Right forelimb (tissue), 1 donor: ENCODE measurements at regions not wholly inside any gene's neighbourhood (a gene's known extent, or its start where the extent isn't known, plus 50 kb on each side); places are given as distances from the start of the nearest gene placed in this dataset.

ENCODE experiments used
- DNase-seq: peaks from one replicate; pipeline ENCODE4 v3.0.0-alpha.2; 2018

DNA sequence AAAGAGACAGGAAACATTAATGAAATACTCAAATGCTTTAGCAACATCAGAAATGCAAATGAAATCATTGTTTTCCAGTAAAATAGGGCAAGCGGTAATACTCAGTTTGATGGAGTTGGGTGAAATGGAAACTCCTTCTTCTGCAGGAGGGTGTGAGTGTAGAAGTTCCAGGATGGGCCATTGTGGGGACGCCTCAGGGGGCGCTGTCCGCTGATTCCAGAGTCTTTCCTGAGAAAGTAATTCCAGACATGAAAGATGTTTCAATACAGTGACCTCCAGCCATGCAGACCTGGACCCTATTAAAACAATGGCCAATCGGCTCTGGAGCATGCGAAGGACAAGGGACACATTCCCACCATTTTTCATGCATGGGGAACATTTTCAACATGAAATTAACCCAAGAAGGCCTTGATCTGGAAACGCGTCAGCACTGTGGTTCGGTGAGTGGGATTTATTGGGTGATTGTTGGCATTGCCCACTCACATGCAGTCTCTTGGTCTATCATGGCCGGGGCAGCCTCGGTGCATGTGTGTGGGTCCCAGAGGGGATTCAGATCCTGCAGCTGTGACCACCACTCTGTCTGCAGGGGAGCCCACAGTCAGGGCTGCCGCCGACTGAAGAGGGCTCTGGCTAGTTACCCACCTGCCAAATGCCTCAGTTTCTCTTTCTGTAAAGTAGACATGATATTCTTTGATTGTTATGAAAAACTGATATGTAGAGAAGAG lies 132.6 kb upstream of the IRX4 start:
- no peak for DNase-seq

DNA sequence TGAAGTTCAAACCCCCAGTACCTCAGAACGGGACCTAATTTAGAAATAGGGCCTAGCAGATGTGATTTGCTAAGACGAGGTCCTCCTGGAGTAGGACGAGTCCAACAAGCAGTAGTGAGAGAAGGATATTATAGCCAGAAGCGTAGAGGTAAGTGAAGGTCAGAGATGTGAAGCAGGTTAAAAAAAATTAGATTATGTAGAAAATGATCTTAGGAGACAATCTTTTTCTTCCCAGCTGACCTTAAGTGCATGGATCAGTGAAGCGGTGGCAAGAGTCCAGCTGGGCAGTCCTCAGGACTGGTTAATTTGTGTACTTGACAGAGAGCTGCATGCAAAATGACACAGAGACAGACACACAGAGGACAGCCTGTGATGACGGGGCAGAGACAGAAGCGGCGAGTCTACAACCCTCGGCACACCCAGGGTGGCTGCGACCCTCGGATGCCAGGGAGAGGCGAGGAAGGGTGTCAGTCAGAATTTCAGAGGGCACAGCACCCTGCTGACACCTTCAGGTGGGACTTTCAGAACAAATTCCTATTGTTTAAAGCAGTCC lies 131.4 kb upstream of the IRX4 start:
- no peak for DNase-seq

DNA sequence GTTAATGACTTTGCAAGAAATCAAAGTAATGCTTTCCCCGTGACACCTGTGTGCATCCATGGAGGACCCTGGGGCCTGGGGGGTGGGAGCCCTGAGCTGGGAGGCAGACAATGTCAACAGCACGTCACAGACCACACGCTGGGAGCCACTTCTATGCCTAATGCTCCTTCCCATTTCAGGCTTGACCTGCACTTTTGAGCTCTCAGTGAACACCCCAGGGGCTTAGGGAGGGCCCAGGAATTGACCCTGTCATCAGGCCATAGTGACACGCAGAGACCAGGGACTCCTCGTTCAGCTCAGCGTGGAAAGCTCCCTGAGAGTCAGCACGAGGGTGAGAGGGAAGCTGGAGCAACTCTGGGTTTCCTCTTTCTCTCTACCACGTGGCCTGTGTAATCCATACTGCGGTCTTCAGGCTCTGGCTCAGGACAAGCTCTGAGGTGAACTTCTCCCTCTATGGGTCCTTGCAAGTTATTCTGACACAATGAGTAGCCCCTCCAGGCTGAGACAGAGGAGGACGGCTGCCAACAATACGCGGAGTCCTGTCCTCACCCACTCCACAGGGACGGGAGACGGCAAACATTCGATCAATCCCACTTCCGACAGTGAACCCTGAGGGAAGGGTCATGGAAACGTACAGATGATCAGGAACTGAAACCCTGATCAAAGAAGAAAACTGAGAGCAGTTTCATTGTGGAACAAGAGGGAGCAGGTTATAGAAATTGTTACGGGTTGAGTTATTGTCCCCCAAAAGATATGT lies 130.8 kb upstream of the IRX4 start:
- DNase-seq, result no peak

DNA sequence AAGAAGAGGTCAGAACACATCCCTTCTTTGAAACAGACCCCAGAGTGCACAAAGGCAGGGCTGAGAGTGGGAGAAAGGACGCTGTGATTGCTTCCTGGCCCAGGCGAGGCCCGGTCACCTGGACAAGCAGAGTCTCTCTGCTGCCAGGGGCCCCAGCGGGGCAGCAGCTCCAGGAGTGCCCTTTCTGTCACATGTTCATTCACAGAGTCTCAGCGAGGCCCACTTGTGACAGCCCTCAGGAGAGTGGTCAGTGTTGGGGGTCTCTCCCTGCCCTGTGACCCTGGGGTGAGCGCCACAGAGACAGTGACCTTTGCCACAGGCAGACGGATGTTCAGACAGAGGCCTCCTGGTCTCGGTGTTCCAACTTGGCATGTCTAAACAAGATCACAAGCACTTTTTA lies 130.2 kb upstream of the IRX4 start:
- no peak for DNase-seq

DNA sequence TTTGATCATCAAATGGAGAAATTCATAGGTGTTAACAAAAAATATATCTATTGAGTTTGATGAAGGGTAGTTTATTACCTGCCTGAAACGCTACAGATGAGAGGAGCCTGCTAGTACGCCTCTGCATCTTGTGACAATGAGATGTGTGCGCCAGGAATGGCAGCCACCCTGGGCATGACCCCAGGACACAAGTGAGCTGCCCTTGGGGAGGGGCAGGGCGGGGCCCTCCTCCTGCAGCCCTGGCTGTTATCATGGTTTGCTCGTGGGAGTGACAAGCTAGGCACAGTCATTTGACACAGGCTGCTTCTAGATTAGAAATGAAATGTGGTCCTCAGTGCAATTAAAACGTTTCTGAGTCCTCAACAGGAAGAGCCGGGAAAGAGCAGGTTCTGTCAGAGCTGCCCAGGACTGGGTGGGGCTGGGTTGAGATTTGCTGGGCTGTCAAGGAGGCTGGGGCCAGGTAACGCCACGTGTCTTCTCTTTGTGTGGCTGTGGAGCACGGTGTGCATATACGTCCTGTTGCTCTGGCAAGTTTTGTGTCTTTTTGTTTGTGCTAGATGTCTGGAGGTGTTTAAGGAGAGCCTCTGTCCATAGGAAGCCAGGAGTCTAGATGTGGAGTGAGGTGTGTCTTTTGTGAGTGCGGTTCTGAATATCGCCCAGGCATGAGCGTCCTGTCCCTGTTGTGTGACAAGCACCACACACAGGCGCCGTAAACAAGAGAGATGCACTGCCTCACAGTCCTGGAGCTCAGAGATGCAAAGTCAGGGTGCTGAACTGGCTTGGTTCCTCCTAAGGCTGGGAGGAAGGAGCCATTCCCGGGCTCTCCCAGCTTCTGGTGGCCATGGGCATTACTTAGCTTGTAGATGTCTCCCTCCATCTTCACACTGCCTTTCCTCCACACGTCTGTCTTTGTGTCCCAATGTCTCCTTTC lies 129.0 kb upstream of the IRX4 start:
- no peak for DNase-seq

DNA sequence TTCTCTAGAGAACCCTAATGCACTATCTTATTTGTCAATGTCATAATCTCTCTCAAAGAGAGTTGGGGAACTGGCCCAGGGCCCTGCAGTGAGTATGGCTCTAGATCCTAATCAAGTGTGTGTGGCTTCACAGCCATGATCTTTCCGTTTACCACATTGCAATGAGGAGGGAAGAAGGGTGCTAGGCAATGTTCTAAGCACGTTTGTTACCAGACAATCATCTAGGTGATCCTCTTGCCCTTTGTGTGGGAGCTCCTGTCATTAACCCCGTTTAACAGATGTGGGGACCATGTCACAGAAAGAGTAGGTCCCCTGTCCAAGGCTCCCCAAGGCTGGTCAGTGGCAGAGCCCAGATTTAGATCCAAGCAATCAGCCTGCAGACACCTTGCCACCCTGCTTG lies 128.2 kb upstream of the IRX4 start:
- DNase-seq, result no peak

DNA sequence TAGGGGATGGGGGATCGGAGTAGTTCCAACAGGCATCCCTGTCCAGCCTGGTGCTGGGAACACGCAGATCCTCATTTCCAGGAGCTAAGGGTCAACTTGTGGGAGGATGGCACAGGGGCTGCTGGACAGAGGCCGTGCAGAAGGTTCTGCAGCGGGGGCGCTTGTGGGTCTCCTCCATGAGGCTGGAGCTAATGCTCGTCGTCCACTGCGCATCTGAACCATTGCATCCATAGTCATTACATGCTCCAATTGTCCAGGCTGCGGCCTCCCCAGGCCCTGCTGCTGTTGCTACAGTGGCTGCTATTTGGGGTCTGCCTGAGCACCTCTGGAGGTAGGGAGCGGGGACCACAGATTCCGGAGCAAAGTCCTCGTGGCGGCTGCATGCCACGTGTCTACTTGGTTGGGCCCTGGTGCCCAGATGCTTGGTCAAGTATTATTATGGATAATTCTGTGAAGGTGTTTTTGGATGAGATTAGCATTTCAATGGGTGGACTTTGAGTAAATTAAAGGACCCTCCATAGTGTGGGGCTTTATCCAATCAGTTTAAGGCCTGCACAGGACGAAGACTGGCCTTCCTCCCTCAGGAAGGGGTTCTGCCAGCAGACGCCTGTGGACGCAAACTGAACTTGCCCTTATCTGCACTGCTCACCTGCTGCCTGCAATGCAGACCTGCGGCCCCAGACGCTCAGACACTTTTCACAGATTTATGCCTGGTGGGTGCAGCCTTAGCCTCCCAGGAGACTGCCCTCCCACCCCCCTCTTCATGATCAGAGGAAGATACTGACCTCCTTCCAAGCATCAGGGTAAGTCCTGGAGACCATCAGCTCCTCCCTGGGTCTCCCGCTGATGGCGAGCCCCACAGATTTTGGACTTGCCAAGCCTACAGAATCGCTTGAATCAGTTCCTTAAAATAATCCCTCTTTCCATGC lies 127.5 kb upstream of the IRX4 start:
- no peak for DNase-seq

DNA sequence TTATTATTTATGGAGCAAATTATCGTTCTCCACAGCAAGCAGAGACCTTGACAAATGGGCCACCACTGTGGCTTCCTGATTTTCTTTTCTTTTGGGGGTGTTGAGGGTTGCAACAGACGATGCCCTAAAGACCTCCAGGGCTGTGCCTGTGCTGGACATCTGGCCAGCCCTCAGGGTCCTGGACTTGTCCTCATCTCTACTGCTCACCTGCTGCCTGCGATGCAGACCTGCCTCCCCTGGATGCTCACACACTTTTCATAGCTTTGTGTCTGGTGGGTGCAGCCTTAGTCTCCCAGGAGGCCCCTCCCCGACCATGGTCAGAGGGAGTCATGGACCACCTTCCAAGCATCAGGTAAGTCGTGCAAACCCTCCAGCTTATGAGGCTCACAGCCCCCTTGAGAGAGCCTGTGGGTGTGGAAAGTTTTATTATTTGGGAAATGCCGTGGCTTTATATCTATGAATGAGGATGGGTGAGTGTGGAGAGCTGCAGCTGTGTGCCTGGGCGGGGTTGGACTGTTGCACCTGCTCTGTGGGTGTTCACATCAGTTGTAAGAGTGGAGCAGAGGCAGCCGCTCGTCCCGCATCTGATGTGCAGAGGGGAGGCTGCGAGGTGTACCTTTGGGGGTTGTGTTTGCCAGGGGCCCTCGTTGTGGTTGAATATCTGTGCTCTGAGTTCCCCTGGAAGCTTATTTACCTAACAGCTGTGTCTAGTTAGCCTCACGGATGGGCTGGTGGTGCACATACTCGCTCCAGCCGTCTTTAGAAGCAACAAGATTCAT lies 126.3 kb upstream of the IRX4 start:
- DNase-seq, result no peak

DNA sequence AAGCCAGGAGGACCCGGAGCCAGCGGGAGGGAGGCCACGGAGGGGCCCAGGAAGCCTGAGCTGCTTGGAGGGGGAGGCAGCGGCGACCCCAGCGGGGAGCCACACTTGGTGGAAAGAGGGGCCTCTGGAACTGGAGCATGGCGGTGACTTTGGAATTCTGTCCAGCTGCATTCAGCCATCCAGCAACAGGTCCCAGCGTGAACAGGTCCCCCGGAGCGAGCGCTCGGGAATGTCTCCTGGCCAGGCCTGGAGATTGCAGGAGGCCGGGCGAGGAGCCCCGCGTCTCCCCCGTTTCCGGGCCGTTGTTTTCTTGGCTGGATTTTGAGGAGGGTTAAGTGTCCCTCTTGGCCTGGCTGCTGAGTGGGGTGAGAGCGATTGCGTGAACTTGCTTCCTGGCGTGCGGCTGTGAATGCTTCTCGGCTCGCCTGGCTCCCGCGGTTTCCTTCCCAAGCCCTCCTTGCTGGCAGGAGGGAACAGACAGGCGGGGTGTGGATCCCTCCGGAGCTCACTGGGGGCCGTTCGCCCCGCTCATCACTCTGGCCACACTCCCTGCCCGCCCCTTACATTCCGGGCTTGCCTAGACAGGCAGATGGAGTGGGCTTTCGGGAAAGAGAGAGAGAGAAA lies 125.3 kb upstream of the IRX4 start:
- peak; percentile 71 for DNase-seq

DNA sequence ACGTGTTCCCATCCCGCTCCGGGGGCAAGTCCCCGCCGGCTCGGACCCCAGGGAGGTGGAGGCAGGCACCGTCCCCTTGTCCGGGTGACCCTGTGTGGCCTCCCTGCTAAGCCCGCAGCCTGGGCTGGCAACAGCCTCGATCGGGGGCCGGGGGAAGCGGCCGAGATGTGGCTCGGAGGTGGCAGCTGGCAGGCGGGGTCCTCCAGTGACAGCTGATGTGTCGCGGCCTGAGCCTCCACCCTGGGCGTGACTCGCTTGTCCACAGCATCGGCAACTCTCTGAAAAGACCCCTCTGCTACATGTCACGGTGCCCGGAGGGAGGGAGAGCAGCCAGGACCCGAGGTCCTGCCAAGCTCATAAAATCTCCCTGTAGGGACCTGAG lies 124.8 kb upstream of the IRX4 start:
- DNase-seq, result peak; percentile 54

DNA sequence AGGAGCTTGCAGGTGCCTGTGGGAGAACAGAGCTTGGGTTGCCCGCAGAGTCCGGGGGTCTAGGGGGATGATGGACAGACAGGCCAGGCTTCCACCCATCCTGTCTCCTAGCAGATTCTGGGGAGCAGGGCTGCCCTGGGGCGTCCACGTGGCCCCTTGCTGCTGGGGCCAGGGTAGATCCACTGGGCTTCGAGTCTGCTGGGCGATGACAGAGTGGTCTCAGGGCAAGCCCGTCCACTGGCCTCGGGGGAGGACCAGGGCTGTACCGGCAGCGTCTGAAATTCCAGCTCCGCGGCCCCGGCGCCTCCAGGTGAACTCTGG lies 124.2 kb upstream of the IRX4 start:
- DNase-seq, result no peak

DNA sequence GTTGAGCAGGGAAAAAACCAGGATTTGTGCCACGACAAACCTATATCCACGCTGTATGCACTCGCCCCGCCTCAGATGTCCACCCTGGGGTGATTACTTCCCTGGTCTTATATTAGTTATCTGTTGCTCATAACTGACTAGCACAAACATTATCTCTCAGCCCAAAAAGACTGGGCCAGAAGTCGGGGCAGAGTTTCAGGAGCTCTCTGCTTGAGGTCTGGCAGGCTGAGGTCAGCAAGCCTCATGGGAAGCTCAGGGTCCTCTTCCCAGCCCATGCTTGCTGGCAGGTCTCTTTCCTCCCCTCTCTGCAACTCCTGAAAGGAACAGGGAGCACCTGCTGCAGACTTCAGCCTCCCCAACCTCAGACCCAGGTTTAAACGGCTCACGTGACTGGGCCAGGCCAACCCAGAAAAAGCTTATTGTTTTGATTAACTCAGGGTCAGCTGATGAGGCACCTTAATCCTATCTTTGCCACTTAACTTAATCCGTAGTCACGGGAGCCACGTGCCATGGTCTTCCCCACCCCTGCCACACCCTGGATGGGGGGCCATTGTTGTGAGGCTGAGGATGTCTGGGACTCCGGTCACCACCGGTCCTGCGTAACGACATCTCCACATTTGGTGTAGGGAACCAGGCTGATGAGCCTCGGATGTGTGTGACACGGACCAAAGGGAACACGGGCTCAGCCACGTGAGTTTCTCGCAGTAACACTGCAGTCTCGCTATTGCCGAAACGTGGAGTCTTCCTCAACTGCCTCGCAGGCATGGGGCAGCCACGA lies 123.7 kb upstream of the IRX4 start:
- no peak for DNase-seq

DNA sequence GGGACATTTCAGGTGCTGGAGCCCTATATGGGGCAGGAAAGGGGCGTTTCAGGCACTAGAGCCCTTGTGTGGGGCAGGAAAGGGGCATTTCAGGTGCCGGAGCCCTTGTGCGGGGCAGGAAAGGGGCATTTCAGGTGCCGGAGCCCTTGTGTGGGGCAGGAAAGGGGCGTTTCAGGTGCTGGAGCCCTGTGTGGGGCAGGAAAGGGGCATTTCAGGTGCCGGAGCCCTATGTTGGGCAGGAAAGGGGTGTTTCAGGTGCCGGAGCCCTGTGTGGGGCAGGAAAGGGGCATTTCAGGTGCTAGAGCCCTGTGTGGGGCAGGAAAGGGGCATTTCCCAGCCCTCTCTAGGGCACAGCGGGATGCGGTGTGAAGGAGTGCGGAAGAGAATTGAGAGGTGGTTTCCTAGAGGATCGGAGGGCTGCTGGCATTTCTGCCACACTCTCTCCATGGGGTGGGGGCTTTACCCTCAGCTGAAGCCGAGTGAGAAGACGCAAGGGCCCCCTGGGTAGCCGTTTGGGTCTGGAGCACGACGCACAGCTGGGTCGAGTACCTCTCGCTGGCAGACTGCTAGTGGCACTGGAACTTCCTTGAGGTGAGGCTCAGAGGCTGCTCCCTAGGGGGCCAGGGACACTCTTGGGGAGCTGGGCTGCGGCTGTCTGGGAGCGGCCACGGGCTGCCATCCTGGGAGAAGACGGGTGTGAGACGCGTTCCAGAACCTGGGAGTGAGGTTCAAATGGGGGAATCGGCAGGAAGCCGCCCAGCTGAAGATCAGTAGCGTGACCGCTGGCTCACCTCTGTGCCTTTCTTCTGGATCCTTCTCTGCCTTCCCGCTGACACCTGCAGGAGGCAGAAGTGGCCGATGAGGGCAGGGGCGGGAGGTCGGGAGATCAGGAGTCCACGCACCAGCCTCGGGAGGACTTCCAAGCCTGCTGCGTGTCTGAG lies 122.6 kb upstream of the IRX4 start:
- no peak for DNase-seq

DNA sequence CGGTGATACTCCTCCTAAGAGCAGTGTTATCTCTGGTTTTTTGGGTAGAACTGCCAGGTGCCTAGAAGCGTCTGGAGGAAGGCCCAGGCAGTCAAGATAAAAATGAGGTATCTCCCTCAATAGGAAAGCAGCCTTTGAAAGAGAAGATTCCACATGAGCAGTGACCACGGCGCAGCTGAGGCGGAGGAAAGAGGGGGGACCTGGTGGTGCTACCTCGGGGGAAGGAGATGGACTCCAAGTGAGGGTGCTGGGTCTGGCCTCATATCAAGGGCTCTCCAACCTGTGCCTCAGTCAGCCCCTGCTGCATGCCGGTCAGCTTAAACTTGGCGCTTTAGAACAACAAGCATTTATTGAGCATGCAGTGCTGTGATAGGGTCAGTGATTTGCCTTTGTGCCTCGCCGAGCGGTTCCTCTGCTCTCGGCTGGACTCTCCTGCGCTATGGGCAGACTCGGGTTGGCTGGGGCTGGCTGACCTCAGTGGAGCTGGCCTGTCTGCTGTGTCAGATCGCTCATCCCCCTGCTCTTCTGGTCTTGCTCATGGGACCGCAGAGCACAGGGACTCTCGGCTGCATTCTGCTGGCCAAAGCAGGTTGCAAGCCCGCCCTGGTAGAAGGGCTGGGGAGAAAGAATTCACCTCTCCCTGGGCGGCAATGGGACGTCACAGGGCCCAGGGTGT lies 121.1 kb upstream of the IRX4 start:
- DNase-seq, result no peak

DNA sequence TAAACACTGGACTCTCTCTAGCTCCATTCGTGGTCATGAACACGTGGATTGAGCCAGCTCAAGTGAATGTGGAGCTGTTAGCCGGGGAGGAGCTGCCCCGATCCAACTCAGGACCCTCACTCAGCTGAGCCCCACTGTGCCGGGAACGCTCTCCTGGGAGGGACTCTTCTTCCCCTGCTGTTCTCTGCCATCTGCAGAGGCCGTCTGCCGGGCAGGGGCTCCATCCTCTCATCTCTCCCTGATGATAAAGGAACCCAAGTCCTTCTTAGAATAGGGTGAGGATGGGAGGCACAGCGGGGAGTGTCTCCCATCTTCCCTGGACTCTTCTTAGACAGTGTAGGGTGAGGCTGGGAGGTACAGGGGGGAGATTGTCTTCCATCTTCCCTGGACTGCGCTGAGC lies 120.5 kb upstream of the IRX4 start:
- no peak for DNase-seq

DNA sequence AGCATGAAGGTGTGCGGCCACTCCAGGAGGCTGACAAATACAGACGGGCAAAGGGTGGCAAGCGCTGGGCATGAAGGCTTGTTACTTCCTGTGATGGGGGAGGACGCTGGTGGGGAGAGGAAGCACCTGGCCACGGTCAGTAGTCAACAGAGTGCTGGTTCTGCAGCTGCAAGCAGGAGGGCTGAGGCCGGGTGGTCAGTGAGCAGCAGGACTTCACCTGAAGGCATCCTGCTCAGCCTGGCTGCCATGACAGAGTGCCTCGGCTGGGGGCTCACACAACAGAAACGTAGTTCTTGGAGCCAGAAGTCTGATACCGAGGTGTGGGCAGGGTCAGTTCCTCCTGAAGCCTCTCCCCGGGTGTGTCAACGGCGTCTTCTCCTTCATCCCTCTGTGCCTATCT lies 118.6 kb upstream of the IRX4 start:
- no peak for DNase-seq

DNA sequence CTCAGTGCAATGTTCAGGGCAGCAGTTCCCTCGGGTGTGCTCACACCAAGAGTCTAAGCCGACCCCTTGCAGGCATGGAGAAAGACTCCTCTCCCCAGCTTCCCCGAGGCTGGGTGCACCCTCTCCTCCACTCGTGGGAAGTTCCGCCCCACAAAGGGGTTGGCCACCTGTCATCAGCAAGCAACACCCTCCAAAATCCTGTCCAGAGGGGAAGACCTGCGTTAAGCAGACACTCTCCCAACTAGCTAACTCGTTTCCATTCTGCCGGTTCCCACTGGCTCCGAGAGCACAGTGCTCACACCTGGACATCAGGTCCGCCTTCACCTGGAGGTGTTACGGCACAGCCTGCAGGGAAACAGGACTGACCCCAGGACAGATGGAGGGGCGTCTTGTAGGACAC lies 117.9 kb upstream of the IRX4 start:
- no peak for DNase-seq

DNA sequence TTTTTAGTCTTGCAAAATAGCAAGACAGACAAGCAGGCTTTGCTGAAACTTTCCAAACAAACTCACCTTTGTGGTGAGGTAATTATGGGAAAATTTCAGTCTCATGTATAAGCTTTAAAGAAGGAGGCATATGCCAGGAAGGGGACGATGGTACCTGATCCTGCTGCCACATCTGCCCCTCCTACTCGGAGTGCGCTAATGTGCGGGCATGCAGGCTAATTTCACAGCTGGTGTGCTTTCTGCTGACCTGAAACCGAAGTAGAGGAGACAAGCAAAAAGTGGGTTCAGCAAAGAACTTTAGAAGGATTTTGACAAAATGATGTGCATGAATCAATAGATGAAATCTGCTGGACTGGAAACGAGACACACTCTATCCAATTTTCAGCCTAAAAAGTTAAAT lies 117.1 kb upstream of the IRX4 start:
- no peak for DNase-seq
